HG03354 (cell line): ENCODE measurements at regions not wholly inside any gene's neighbourhood (a gene's known extent, or its start where the extent isn't known, plus 50 kb on each side); places are given as distances from the start of the nearest gene placed in this dataset.

Source experiments
- ATAC-seq: cut with Tn5 transposase; IDR thresholded peaks from one replicate; pipeline ENCODE4 v1.9.1; 2021; ENCODE audit warnings: mild to moderate bottlenecking; ENCODE audit not compliant: unreplicated experiment, poor library complexity, severe bottlenecking

DNA sequence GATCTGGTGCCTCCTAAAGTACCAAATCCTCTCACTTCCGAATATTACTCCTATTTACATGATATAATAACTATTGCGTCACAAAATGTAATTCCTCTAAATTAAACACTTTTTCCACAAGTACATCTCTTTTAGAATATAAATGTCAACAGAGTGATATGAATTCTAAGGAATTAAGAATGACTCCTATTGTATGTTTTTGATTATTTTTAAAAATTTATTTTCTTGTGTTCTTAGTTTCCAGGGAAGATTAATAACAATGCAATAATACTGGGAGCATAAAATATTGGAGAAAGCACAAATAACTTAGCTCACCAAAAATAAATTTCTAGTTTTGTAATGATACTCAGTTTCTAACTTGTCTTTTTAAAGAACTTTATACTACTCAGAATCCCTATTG lies 184.9 kb downstream of the PCDH18 start:
- ATAC-seq = no peak

DNA sequence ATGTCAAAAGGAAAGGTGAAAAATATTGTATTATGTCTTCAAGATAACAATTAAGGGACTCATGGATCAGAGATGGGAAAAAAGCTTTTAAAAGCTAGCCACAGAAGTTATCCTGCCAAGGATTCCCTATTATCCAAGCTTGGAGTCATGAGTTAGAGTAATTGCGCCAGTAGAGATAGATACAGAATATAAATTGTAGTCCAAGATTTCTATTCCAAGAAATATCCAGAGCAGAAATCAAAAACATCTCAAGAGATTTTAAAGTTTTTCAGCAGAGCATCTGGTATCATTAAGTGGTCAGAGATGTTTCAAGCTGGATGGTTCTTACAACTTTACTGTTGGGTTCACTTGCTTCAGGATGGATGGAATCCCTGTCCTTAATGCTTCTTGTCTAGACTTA lies 186.7 kb downstream of the PCDH18 start:
- ATAC-seq = no peak

GRCh38 chr4:137343221-137343620 lies 189.1 kb downstream of the PCDH18 start:
- no peak for ATAC-seq

DNA sequence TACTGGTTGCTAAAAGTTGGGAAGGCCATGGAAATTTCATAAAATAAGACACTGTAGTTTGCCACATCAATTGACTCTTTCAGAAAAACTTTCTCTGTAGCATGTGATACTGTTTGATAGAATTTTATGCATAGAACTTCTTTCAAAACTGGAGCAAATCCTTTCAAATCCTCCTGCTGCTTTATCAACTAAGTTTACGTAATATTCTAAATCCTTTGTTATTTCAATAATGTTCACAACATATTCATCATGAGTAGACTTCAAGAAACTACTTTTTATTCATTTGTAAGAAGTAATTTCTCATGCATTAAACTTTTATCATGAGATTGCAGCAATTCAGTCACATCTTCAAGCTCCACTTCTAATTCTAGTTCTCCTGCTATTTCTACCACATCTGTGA lies 199.3 kb downstream of the PCDH18 start:
- ATAC-seq = no peak

DNA sequence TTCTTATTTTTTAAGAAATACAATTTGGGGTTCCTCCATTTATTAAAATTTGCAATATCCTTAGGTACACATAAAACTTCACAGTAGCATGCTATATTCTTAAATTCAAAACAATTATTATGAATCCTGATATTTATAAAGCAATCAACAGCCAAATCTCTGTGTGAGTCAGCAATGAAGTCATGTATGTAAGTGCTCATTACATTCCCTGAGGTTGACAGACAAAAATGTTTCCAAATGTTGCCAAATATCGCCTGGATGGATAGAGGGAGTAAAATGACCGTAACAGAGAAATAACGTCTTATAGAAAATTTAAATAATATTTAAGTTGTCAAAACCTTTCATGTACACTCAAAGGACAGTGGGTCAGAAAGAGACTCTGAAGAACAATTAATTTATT lies 220.0 kb downstream of the PCDH18 start:
- ATAC-seq = no peak

- ATAC-seq = no peak
Measured at GRCh38 chr4:137310593-137311490, 221.5 kb downstream of the PCDH18 start.

GRCh38 chr4:137310166-137310565 lies 222.1 kb downstream of the PCDH18 start:
- no peak for ATAC-seq

- ATAC-seq = no peak
Measured at GRCh38 chr4:137309424-137309823, 222.9 kb downstream of the PCDH18 start.

- no peak for ATAC-seq
Measured at GRCh38 chr4:137307806-137308205, 224.5 kb downstream of the PCDH18 start.

GRCh38 chr4:137300776-137301175 lies 231.5 kb downstream of the PCDH18 start:
- no peak for ATAC-seq

DNA sequence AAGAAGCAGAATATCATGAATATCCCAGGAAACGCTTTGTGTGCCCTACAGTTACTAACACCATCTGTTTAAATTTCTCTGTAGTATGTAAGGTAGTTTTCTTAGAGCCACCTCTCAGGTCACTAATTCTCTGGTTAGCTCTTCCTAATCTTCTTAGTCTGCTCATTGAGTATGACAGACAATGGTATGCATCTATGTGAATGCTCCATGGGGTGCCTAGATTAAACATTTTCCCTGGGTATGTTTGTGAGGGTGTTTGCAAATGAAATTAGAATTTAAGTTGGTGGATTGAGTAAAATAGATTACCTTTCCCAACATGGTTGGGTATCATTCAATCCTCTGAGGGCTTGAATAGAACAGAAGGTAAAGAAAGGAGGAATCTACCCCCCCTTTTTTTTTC lies 233.0 kb downstream of the PCDH18 start:
- ATAC-seq = no peak

DNA sequence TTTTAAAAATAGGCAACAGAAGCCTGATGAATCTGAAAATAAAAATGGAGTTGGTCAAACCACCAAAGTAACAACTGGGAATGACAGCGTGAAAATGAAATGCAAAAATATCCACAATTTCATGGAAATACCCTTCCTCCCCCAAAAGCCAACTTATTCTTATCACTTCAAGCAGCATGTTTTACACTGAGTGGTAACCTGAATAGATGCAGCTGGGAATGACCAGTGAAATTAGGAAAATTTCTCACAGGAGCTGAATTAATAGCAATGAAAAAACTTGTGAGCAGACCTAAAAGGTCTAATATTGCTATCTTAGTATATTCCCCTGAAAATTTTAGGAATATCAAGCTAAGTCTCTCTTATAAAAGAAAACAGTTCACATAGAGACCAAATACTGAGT lies 239.0 kb downstream of the PCDH18 start:
- no peak for ATAC-seq

DNA sequence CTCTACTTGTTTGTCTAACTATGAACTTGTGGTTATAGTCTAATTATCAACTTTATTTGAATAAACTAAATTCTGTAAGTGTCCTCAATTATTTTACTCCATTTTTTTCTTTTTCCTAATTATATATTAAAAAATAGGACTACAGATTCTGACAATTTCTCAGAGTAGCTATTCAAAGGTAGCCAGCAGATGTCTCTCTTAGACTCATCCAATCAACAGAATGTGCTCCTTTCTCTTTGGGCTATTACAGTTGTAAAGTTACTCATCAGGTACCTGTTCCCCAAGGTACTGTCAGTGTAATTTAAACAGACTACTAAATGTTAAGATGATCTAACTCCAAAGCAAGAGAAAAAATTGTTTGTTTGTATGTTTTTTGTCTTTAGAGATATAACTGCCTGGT lies 248.6 kb downstream of the PCDH18 start:
- ATAC-seq = no peak

GRCh38 chr4:137278431-137278830 lies 253.9 kb downstream of the PCDH18 start:
- ATAC-seq = no peak

DNA sequence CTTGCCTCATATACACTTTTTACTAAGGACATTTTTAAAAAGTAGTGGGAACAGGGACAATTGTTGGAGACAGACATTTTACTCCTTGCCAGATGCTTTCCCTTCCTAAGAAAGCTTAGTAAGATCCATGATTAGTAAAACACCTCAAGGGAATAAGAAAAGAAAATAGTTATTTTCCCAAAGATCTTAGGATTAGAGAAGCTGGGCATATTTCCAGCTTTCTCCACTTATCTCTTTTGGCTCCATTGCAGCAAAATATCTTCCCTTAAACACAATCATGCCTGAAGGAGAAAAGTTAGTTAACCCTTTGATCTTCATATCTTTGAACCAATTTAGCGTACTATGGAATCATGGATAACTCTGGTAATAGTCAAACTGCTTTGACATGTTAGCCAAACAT lies 257.9 kb downstream of the PCDH18 start:
- no peak for ATAC-seq

GRCh38 chr4:137267024-137267423 lies 265.3 kb downstream of the PCDH18 start:
- no peak for ATAC-seq

- no peak for ATAC-seq
Measured at GRCh38 chr4:137266511-137266910, 265.8 kb downstream of the PCDH18 start.

DNA sequence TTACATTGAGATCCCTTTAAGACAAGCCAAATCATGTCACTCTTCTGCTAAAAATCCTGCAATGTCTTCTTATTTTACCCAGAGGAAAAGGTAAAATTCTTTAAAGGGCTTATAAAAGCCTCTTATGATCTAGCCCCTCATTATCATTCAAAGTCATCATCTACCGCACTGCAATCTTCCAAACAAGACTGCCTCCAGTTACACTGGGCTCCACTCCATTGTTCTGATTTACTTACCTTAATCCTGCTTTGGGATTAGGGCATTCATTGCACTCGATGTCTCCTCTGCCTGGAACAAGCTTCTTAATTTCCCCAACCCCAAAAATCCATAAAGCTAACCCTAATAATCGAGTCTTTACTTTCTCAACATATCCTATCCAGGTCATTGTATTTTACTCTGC lies 269.1 kb downstream of the PCDH18 start:
- no peak for ATAC-seq

DNA sequence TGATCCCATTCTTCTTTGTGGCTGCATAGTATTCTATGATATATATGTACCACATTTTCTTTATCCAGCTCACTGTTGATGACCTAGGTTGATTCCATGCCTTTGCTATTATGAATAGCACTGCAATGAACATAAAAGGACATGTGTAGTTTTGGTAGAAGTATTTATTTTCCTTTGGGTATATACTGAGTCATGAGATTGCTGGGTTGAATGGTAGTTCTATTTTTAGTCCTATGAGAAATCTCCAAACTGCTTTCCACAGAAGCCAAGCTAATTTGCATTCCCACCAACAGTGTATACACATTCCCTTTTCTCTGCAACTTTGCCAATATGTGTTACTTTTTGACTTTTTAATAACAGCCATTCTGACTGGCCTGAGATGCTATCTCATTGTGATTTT lies 278.3 kb downstream of the PCDH18 start:
- no peak for ATAC-seq

DNA sequence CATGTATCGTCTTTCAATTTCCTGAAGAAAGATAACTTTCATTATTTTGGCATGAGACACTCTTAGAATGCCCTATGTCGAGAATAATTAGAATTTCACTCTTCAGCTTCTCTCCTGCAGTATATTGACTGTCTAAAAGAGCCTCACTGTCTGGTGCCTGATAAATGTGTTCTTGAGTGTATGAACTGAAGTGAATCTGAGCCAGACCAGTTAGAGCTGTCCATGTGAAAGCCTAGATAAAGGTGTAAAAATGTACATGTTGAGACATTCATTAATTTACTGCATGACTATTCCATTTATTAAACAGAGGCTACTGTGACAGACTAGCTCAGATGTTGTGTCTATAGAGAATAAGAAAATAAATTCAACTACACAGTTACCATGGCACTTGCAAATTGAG lies 283.2 kb downstream of the PCDH18 start:
- no peak for ATAC-seq

DNA sequence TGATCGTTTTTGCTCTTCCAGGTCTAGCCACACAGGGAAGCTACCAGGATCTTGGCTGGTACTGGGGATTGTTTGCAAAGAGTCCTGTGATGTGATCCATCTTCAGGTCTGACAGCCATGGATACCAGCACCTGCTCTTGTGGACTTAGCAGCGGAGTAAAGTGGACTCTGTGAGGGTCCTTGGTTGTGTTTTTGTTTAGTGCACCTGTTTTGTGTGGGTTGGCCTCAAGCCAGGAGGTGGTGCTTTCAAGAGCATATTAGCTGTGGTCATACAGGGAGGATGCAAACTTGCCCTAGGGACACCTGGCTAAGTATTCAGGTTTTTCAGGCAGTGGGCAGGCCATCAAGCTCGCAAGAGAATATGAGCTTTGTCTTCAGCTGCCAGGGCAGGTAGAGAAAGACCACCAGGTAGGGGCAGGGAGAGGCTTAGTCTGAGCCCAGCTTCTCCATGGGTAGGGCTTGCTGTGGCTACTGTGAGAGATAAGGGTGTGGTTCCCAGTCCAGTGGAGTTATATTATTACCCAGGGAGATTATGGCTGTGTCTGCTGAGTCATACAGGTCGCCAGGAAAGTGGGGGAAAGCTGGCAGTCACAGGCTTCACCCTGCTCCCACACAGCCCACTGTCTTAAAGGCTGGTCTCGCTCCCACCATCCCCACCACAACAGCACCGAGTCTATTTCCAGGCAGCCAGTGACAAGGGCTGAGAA lies 293.7 kb downstream of the PCDH18 start:
- no peak for ATAC-seq
